Calu3 (cell line): ENCODE measurements at regions not wholly inside any gene's neighbourhood (a gene's known extent, or its start where the extent isn't known, plus 50 kb on each side); places are given as distances from the start of the nearest gene placed in this dataset.

Experiments
- BruUV-seq: library from RNA; stranded (reverse); fragments of 400-500 nt; replicated peaks from 2 replicates; lab custom pipeline; 2021; lab: Mats Ljungman, UMichigan
- CTCF ChIA-PET: fragments of 300-600 bp; sonication (Branson Sonifier 250); formaldehyde crosslinking; loops from one replicate; lab custom pipeline; 2022; ENCODE audit warnings: antibody characterized with exemption; lab: Charles Lee
- DNase-seq: peaks from one replicate; pipeline ENCODE4 v3.0.0; 2022
- H3K27ac Mint-ChIP-seq: one replicate; pipeline ENCODE4 v1.8.0; 2022; ENCODE audit warnings: mixed read lengths; ENCODE audit not compliant: unreplicated experiment
- H3K27me3 Mint-ChIP-seq: one replicate; pipeline ENCODE4 v1.8.0; 2022; ENCODE audit warnings: mixed read lengths; ENCODE audit not compliant: unreplicated experiment
- H3K36me3 Mint-ChIP-seq: one replicate; pipeline ENCODE4 v1.8.0; 2022; ENCODE audit warnings: mild to moderate bottlenecking, moderate library complexity, mixed read lengths; ENCODE audit not compliant: insufficient read depth, unreplicated experiment
- H3K4me1 Mint-ChIP-seq: one replicate; pipeline ENCODE4 v1.8.0; 2022; ENCODE audit warnings: mild to moderate bottlenecking, low read depth, mixed read lengths; ENCODE audit not compliant: unreplicated experiment
- H3K4me3 Mint-ChIP-seq: one replicate; pipeline ENCODE4 v1.8.0; 2022; ENCODE audit warnings: mild to moderate bottlenecking, low read depth, moderate library complexity, mixed read lengths; ENCODE audit not compliant: unreplicated experiment
- H3K9me3 Mint-ChIP-seq: one replicate; pipeline ENCODE4 v1.8.0; 2022; ENCODE audit warnings: low read depth, mixed read lengths; ENCODE audit not compliant: unreplicated experiment
- intact Hi-C: fragments of 100-400 bp; cut with micrococcal nuclease; formaldehyde crosslinking; loops from one replicate; pipeline ENCODE4 v1.10.0; 2022; ENCODE audit not compliant: unreplicated experiment
- TF ChIP-seq, protein P1 (sequence below): fragments of 200-600 bp; IDR thresholded peaks from one replicate; pipeline ENCODE4 v1.8.0; 2022; ENCODE audit warnings: antibody characterized with exemption; ENCODE audit not compliant: unreplicated experiment

DNA sequence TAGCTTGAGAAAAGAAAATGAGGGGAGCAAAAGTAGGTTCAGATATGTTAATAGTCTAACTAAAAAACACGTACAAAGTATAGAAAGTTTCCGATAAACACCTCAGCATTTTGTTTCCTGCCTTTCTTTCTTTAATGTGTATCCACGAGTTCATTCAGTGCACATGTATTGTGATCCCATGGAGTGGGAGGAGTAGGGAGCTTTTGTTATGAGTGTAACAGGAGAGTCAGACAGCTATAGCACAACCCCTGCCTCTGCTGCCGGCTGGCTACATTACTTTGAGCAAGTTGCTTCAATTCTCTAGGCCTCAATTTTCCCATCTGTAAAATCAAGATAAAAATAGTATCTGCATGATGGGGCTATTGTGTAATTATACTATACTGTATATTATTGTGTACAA lies 249.2 kb upstream of the FIGN start:
- CTCF ChIA-PET = no interaction called here
- no peak overlapping the region for H3K4me3 Mint-ChIP-seq
- TF ChIP-seq, protein P1, sequence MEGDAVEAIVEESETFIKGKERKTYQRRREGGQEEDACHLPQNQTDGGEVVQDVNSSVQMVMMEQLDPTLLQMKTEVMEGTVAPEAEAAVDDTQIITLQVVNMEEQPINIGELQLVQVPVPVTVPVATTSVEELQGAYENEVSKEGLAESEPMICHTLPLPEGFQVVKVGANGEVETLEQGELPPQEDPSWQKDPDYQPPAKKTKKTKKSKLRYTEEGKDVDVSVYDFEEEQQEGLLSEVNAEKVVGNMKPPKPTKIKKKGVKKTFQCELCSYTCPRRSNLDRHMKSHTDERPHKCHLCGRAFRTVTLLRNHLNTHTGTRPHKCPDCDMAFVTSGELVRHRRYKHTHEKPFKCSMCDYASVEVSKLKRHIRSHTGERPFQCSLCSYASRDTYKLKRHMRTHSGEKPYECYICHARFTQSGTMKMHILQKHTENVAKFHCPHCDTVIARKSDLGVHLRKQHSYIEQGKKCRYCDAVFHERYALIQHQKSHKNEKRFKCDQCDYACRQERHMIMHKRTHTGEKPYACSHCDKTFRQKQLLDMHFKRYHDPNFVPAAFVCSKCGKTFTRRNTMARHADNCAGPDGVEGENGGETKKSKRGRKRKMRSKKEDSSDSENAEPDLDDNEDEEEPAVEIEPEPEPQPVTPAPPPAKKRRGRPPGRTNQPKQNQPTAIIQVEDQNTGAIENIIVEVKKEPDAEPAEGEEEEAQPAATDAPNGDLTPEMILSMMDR = no peak
- intact Hi-C loops = no loop called here
- H3K27ac Mint-ChIP-seq = no peak overlapping the region
- H3K36me3 Mint-ChIP-seq = no peaks in the 10 kb centered on the region
- H3K9me3 Mint-ChIP-seq = no peaks in the 10 kb centered on the region
- H3K27me3 Mint-ChIP-seq = no peaks in the 10 kb centered on the region
- H3K4me1 Mint-ChIP-seq = no peaks in the 10 kb centered on the region
- no peak for DNase-seq
- BruUV-seq = no TSS peak

DNA sequence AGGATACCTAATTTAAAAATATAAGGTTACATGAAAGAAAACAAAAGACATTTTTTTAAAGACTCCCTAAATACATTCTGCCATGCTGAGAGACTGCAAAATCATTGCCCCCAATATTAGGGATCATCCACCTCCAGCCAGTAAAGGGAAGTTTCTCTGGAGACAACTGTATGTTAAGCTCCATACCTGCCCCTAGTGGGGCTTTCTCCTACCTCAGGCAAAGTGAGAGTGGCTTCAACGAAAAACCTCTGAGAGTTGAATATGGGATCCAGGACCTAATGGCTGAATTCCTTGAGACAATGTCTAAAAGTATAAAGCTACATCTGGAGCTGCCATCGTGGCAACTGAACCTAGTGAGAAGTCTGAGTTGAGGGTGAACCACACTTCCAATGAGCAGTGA lies 248.1 kb upstream of the FIGN start:
- no peak overlapping the region for H3K27ac Mint-ChIP-seq
- no peaks in the 10 kb centered on the region for H3K9me3 Mint-ChIP-seq
- intact Hi-C loops = no loop called here
- CTCF ChIA-PET = no interaction called here
- no peak overlapping the region for H3K4me3 Mint-ChIP-seq
- H3K27me3 Mint-ChIP-seq = no peaks in the 10 kb centered on the region
- no TSS peak for BruUV-seq
- no peaks in the 10 kb centered on the region for H3K4me1 Mint-ChIP-seq
- TF ChIP-seq, protein P1 = no peak
- no peaks in the 10 kb centered on the region for H3K36me3 Mint-ChIP-seq
- no peak for DNase-seq

DNA sequence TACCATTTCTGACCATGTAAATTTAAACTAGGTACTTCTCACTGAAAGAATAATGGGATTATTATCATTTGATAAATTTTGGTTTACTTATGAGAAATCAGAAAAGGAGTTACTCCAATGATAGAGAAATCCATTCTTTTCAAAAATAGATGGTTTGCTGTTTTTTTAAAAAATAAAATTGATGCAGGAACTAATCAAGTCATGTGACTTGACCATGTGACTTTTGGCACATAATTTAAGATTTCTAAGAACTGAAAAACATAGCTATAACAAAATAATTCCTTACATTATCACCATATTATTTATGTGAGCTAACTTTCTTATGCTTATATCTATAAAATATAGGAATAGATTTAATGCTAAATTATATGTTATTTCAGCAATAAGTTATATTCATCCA lies 247.1 kb upstream of the FIGN start:
- Mint-ChIP-seq H3K9me3 (no peaks in the 10 kb centered on the region), H3K27ac (no peak overlapping the region), H3K4me1 (no peaks in the 10 kb centered on the region), H3K36me3 (no peaks in the 10 kb centered on the region), H3K27me3 (no peaks in the 10 kb centered on the region), H3K4me3 (no peak overlapping the region)
- intact Hi-C loops = no loop called here
- DNase-seq = no peak
- BruUV-seq = no TSS peak
- TF ChIP-seq, protein P1 = no peak
- CTCF ChIA-PET = no interaction called here

DNA sequence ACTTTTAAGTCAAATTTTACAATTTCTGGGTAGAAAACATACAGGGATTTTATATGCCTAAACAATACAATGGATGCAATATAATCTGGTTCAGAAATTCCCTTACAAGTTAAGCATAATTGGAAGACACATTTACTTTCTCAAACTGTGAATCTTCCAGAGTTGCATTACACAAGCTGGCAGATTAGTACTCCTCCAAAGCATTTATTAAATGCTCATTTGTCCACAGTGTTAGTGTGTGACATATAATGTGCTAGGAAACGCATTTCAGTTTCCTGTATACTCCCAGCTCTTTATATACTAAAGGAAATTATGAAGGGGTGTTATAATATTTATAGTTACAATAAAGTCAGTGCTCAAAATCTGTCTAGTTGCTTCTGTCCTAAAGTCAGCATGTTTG lies 239.0 kb upstream of the FIGN start:
- intact Hi-C loops = no loop called here
- Mint-ChIP-seq H3K4me3 (no peak overlapping the region), H3K4me1 (no peaks in the 10 kb centered on the region), H3K36me3 (no peaks in the 10 kb centered on the region), H3K27ac (no peak overlapping the region), H3K27me3 (no peaks in the 10 kb centered on the region), H3K9me3 (no peaks in the 10 kb centered on the region)
- TF ChIP-seq, protein P1 = no peak
- CTCF ChIA-PET = no interaction called here
- DNase-seq = no peak
- BruUV-seq = no TSS peak
